GM18867 (cell line): ENCODE measurements at regions not wholly inside any gene's neighbourhood (a gene's known extent, or its start where the extent isn't known, plus 50 kb on each side); places are given as distances from the start of the nearest gene placed in this dataset.

Source experiments
- ATAC-seq: cut with Tn5 transposase; IDR thresholded peaks from one replicate; pipeline ENCODE4 v1.9.1; 2021; ENCODE audit warnings: mild to moderate bottlenecking, moderate library complexity; ENCODE audit not compliant: unreplicated experiment

GRCh38 chr5:29379619-29380018 lies 1813.9 kb upstream of the CDH6 start:
- no peak for ATAC-seq

GRCh38 chr5:29378104-29378503 lies 1815.4 kb upstream of the CDH6 start:
- no peak for ATAC-seq

GRCh38 chr5:29370248-29370647 lies 1823.2 kb upstream of the CDH6 start:
- ATAC-seq = no peak

- no peak for ATAC-seq
These were observed 1826.2 kb upstream of the CDH6 start for GRCh38 chr5:29367176-29367833.

- ATAC-seq = no peak
These were observed 1842.3 kb upstream of the CDH6 start for GRCh38 chr5:29351170-29351569.

- ATAC-seq = no peak
These were observed 1856.5 kb upstream of the CDH6 start for GRCh38 chr5:29337030-29337429.

GRCh38 chr5:29321591-29321990 lies 1871.9 kb upstream of the CDH6 start:
- ATAC-seq = no peak

- ATAC-seq = no peak
These were observed 1884.1 kb upstream of the CDH6 start for GRCh38 chr5:29309359-29309758.

GRCh38 chr5:29307478-29307877 lies 1886.0 kb upstream of the CDH6 start:
- ATAC-seq = no peak

GRCh38 chr5:29304545-29304944 lies 1888.9 kb upstream of the CDH6 start:
- no peak for ATAC-seq

- ATAC-seq = no peak
These were observed 1896.9 kb upstream of the CDH6 start for GRCh38 chr5:29296548-29296947.

GRCh38 chr5:29277642-29278041 lies 1915.8 kb upstream of the CDH6 start:
- no peak for ATAC-seq

- ATAC-seq = no peak
These were observed 1917.1 kb upstream of the CDH6 start for GRCh38 chr5:29276371-29276770.

GRCh38 chr5:29263915-29264351 lies 1929.6 kb upstream of the CDH6 start:
- ATAC-seq = no peak

GRCh38 chr5:29262339-29263123 lies 1931.0 kb upstream of the CDH6 start:
- no peak for ATAC-seq

- no peak for ATAC-seq
These were observed 1932.3 kb upstream of the CDH6 start for GRCh38 chr5:29261213-29261612.

- ATAC-seq = no peak
These were observed 1941.1 kb upstream of the CDH6 start for GRCh38 chr5:29252390-29252789.

- no peak for ATAC-seq
These were observed 1946.0 kb upstream of the CDH6 start for GRCh38 chr5:29247346-29248028.

GRCh38 chr5:29240379-29240778 lies 1953.1 kb upstream of the CDH6 start:
- no peak for ATAC-seq

GRCh38 chr5:29239606-29240005 lies 1953.9 kb upstream of the CDH6 start:
- ATAC-seq = no peak

GRCh38 chr5:29238115-29238514 lies 1955.4 kb upstream of the CDH6 start:
- no peak for ATAC-seq

- no peak for ATAC-seq
These were observed 1962.3 kb upstream of the CDH6 start for GRCh38 chr5:29231154-29231553.
